ENCODE measurements at regions not wholly inside any gene's neighbourhood (a gene's known extent, or its start where the extent isn't known, plus 50 kb on each side); places are given as distances from the start of the nearest gene placed in this dataset.

DNA sequence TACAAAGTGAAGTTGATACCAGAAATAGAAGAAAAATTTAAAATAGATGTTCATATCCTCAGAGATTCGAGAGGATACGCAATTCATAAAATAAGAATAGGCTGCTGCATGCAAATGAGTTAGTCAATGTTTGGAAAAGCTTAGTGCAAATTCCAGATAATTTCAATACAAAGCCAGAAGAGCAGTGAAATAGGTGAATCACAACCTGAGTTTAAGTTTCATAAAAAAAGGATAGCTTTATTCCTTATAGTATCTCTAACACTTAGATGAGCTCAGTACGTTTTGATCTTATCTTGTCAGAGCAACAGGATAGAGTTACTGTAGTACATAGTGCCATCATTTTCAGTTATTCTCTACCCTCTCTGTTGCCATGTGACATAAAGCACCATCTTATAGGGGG lies 653.4 kb upstream of the ZNF608 start:
- TF ChIP-seq POLR2A (IDR thresholded peaks at IDR 0.05; ENCODE audit: low read depth, low read length) (no peak), EZH2 (IDR thresholded peaks at IDR 0.05; ENCODE audit: borderline replicate concordance, low read depth, low read length, severe bottlenecking) (no peak)
- TF ChIP-seq, protein P1, sequence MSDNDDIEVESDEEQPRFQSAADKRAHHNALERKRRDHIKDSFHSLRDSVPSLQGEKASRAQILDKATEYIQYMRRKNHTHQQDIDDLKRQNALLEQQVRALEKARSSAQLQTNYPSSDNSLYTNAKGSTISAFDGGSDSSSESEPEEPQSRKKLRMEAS (IDR thresholded peaks at IDR 0.05; ENCODE audit: insufficient read depth, insufficient read length) = no peak
- TF ChIP-seq, protein P2, sequence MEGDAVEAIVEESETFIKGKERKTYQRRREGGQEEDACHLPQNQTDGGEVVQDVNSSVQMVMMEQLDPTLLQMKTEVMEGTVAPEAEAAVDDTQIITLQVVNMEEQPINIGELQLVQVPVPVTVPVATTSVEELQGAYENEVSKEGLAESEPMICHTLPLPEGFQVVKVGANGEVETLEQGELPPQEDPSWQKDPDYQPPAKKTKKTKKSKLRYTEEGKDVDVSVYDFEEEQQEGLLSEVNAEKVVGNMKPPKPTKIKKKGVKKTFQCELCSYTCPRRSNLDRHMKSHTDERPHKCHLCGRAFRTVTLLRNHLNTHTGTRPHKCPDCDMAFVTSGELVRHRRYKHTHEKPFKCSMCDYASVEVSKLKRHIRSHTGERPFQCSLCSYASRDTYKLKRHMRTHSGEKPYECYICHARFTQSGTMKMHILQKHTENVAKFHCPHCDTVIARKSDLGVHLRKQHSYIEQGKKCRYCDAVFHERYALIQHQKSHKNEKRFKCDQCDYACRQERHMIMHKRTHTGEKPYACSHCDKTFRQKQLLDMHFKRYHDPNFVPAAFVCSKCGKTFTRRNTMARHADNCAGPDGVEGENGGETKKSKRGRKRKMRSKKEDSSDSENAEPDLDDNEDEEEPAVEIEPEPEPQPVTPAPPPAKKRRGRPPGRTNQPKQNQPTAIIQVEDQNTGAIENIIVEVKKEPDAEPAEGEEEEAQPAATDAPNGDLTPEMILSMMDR (IDR thresholded peaks at IDR 0.05; ENCODE audit: extremely low read depth in 1 of 2, insufficient read depth in 1 of 2, low read depth in 1 of 2, low read length in 2 of 2) = no peak

All from endothelial cell of umbilical vein (primary cell).